GM12864 (cell line): ENCODE measurements at regions not wholly inside any gene's neighbourhood (a gene's known extent, or its start where the extent isn't known, plus 50 kb on each side); places are given as distances from the start of the nearest gene placed in this dataset.

Experiments
- DNase-seq: peaks from one replicate; pipeline ENCODE4 v3.0.0-alpha.2; 2011; ENCODE audit warnings: low read depth
- H3K4me3 ChIP-seq: 2 replicates; pipeline ENCODE4 v1.5.1; 2011; ENCODE audit warnings: mild to moderate bottlenecking, low read depth, low read length, control low read depth
- CTCF ChIP-seq: IDR thresholded peaks from 2 replicates; pipeline ENCODE4 v1.5.1; 2011; ENCODE audit warnings: low read depth, mild to moderate bottlenecking, moderate library complexity, low read length, control low read depth, inconsistent platforms; ENCODE audit errors: missing control alignments

DNA sequence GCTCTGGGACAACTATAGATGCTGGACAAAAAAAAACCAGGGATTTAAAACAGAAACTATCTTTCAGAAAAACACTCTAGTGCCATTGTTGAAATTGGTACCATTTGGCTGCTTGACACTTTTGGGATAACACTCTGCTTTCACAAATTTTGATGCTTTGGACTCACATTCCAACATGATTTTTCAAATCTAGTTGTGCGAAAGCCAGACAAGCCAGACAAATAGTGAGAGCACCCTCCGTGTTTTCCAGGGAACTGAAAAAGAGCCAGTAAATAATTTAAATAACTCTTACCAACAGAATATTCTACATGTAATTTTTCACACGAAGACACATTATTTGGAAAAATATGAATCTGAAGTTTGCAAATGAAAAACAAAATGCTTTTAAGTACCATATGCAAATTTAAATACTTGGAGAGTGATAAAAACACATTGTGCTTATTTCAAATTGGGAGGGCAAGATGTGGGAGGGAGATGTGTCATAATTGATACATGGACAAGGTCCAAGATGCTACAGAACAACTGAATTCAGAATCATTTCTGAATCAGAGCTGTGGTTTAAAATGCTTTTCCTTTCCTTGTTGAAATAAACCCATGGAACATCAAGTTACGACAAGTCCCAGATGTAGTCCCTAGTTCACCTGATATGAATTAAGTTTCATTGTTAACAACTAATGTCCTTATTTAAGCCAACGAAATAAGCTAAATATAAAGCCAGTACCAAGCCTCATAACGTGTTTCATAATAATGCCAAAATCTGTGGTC lies 144.2 kb upstream of the SOX2 start:
- no peak overlapping the region for H3K4me3 ChIP-seq
- TF ChIP-seq CTCF = no peak
- no peak for DNase-seq

- no peak overlapping the region for H3K4me3 ChIP-seq
- TF ChIP-seq CTCF = no peak
- no peak for DNase-seq
Observed at GRCh38 chr3:181565416-181565815, 146.3 kb upstream of the SOX2 start.

DNA sequence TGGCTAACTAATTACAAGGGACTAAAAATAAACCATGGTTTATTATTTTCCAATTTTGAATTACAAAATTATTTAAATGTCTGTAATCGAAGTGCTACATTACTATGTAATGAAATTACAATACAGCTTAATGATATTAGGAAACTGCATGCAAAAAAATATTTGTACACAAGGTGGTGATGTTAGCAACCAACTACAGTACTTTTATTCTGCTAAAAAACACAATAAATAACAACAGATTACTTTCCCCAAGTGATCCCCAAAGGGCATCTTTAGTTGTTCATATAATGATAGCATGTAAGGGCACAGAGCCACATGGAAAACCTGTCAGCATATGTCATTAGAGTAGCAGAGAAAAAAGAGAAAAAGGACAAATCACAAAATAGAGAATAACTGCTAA lies 147.5 kb upstream of the SOX2 start:
- DNase-seq = no peak
- TF ChIP-seq CTCF = no peak
- H3K4me3 ChIP-seq = no peak overlapping the region

DNA sequence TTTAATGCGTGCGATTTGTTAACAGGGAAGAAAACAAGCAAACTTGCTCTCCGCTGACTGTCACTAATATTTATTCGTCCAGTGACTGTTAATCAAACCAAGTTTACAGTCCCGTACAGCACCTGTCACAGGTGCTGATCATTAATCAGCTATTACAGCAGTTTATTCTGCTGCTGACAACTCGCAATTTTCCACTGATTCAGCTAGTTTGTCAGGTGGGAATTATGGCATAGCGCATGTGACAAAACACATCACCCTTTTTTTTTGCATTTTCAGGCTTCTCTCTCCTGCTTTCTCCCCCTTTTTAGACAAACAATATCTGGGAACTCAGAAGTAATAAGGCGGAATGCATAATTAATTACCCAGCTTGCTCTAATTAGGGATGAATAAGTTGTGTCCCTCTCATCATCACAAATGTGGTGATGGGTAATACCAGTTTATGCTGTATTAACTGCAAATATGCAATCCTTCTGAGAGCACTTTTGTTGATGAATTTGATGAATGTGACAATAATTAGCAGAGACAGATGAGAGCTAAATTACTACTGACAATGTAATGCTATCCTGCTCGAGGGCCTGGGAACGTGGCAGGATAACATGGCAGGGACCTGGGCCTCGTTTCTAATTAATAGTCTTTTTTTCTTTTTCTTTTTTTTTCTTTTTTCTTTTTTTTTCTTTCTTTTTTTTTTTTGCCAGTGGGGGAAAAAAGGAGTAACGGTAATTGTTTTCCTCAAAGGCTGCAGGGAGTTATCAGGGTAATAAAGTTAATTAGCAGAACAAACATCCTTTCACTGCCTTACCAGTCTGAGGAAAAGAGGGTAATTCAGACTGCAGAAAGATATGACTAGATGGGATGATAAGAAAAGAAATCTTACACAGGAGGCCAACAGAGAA lies 150.3 kb upstream of the SOX2 start:
- no peak overlapping the region for H3K4me3 ChIP-seq
- DNase-seq = no peak
- no peak for TF ChIP-seq CTCF

DNA sequence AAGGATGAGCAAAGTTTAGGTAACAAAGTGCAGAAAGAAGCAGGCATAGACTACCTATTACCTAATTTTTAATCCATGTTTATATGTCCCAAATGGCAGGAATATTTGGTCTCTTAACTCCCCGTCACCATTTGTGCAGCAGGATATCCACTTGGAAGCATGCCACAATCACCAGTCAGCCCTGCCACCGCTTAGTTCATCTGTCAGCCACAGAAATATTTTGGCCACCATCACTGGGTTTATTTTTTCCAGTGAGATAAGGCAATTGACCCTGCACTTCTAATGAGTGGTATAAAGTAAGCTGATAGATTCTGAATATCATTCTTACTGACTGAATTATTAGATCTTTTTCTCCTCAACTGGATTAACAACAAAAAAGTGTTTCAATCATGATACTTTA lies 152.9 kb upstream of the SOX2 start:
- H3K4me3 ChIP-seq = no peak overlapping the region
- no peak for TF ChIP-seq CTCF
- DNase-seq = no peak

DNA sequence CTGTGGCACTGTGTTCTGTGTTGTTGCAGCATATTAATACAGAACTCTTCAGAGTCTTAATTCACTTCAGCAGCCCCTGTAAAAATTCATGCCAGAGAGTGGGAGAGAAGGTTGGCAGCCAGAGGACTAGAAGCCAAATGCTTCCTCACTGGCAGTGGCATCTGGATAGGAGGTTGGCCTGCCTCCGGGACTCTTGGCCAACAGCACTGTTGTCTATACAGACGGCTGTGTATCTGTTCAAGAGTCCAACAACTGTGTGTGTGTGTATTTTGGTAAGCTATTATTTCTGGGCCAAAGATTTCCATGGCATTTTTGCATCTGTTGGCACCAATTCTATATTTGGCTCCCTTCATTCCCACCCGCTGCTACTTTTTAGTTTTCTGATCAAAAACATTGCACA lies 156.0 kb upstream of the SOX2 start:
- DNase-seq = no peak
- no peak overlapping the region for H3K4me3 ChIP-seq
- TF ChIP-seq CTCF = no peak
